Activated CD4-positive, alpha-beta T cell treated with anti-CD3 and anti-CD28 coated beads, Interleukin-2, amount 50 U/mL, for 4 hours (primary cell): ENCODE measurements at regions not wholly inside any gene's neighbourhood (a gene's known extent, or its start where the extent isn't known, plus 50 kb on each side); places are given as distances from the start of the nearest gene placed in this dataset.
"Not testable (repeated sequence)": the region's sequence is repeated elsewhere in the genome, so short reads cannot be mapped to it uniquely, and the experiment has no call there.

Experiments
- DNase-seq, 2 experiments: peaks; one replicate each; pipeline ENCODE4 v3.0.0-alpha.2; 2020

DNA sequence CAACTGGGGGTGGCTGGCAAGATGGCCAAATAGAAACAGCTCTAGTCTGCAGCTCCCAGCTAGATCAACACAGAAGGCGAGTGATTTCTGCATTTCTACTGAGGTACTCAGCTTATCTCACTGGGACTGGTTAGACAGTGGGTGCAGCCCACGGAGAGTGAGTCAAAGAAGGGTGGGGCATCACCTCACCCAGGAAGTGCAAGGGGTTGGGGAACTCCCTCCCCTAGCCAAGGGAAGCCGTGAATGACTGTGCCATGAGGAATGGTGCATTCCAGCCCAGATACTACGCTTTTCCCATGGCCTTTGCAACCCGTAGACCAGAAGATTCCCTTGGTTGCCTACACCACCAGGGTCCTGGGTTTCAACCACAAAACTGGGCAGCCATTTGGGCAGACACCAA lies 452.6 kb downstream of the NR4A2 start:
- not testable (repeated sequence) for DNase-seq

DNA sequence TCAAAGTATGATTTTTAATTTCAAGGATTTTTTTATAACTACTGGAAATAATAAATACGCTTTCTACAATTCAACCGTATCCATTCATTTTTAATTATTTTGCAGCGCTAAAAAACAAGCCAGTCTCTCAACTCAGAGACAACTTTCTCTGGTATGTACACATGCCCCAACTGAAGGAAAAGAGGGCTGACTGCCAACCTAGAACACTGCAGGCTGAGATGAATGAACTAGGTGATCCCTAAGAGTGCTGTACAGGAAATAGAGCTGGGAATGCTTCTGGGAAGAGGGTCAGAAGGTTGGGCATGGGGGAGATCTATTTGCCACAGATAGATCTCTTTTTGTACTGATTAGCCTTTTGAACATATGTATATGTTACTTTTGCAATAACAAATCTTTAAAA lies 460.1 kb downstream of the NR4A2 start:
- no peak for DNase-seq

DNA sequence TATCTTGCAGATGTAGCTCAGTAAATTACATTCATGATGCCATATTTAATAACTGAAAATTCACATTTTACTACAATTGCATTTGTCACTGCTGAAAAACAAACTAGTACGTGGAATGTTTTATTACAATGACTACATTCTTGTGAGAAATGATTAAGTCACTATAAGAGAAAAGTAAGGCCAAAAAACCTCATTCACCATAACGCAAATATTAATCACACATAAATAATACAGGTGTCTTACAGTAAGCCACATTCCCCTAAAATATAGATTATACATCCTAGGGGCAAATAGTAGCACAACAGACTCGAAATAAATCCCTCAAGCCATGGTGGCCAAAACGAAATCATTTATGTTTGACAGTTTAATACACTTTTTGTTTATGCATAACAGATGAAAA lies 460.6 kb downstream of the NR4A2 start:
- DNase-seq = no peak

DNA sequence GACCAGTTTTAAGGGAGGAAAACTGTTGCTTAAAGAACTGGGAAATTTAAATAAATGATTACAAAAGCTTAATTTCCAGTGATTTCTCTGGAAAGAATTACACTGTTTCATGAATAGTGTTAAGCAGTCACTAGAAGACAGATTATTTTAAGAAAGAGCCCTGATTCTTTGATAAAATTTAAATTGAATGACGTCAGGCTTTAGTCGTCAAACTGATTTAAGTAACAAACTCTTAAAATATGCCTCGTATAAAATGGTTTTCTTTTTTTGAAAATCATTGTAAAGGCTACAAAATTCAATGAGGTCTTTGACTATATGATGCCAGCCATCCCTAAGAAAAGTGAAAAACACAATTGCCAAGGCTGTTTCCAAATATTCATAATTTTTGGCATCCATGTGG lies 465.0 kb downstream of the NR4A2 start:
- DNase-seq = no peak

DNA sequence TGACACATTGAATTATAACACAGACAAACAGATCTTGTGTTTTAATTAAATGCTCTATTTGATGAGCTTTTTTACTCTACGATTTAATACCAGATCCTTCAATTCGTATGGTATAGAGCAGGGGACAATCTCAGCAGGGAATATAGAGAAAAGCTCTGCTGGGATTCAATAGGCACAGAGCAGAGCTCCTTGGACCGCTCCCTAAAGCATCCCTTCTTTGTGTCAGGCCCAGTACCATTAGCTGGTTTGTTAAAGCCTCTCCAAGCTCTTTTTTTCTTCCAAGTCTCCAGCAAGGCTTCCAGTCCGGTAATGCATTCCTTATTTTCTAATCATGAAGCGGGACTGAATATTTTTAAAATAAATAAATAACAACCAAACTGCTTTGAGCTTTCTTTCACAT lies 466.0 kb downstream of the NR4A2 start:
- DNase-seq = no peak

DNA sequence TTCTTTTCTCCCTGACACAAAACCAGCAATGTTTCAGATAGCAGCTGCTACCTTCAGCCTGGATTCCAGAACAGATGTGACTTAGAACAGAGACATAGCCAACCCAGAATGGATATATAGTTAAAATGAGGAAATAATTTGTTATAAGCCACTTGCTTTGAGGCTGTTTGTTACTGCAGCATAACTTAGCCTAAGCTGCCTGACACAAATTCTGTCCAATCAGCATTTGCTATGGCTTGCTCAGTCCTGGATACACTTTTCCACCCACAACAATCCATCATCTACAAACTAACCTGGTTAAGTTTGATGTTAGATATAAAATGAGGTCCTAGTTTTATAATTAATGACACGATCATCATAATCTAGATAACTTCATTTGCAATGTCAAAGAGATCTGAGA lies 480.4 kb downstream of the NR4A2 start:
- no peak for DNase-seq

DNA sequence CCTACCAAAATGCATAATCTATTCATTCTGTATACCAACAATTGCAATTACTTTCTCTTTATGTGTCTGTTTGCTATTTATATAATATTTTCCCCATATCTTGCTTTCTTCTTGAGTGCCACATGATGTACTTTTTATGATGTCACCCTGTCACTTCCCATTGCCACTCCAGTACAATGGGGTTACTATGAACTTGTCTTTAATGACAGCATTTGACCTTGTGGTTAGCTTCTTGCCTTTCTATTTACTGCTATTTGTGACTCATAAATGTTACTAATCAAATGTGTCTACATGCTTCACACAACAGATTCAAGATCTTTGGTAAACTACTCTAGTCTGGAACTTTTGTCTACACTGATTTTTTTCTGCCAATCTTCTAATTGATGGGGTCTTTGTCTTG lies 486.3 kb downstream of the NR4A2 start:
- no peak for DNase-seq

DNA sequence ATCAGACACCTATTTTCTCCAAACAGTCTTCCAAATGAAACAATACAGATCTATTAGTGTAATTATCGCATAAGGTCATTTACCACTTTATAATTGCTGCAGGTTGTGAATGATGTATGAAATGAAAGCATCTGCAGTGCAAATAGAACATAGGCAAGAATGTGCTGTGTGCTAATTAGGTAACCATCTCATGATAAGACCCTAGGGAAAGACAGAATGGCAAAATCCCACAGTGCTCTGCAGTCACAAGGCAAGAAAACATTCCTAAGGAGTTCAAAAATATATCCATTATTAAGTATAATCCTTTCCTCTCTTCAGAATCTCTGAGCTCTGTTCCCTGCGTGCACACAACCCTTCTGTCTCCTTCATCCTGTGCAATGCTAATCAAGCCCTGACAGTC lies 488.1 kb downstream of the NR4A2 start:
- DNase-seq = no peak

DNA sequence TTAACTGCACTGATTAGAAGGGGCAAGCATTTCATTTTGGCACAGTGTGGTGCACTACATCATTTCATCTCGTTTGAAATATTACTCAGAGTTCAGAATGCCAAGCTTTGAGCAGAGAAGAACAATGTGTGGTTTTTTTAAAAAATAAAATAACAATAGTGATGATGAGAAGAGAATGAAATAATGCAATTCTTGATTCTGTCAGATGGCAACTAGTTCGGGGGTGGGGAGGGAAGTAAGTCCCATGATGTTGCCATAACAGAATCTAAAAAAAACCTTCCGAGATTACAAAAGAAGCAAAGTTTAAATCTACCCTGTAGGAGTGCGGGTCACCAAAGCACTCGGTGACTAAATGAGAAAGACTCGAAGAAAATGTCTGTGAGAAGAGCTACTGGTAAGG lies 490.4 kb downstream of the NR4A2 start:
- no peak for DNase-seq

DNA sequence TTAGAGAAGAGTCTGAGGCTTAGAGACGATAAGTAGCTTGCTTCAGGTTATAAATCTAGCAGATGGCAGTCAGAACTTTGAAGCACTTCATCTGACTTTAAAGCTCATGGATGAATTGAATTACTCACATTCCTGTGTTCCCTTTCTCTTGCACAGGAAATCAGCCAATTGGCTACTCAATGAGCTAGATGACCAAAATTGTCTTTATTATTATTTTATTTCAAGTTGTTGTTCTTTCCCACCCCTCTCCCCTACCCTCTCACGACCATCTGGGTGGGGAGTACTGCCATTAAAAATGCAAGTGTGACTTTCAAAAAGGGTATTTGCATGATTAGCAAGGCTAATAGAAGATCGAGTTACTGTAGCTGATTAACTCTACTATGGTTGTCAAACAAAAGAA lies 491.1 kb downstream of the NR4A2 start:
- DNase-seq = no peak

DNA sequence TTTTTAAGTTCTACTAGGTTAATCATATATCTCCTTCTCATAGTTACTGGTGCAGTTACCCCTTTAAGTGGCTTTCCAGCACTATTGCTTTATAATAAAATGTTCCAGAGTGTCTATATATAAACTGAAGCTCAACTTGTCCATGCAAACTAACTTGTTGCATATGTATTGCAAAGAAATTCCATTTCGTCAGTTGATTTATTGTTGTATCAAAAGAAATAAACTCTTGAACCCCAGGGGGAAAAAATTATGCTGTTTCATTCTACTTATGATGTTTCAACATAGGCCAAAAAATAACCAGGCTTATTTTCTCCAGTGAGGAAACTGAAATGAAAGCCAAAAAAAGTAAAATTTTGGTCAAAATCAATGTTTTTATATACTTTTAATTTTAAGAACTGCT lies 491.9 kb downstream of the NR4A2 start:
- no peak for DNase-seq

DNA sequence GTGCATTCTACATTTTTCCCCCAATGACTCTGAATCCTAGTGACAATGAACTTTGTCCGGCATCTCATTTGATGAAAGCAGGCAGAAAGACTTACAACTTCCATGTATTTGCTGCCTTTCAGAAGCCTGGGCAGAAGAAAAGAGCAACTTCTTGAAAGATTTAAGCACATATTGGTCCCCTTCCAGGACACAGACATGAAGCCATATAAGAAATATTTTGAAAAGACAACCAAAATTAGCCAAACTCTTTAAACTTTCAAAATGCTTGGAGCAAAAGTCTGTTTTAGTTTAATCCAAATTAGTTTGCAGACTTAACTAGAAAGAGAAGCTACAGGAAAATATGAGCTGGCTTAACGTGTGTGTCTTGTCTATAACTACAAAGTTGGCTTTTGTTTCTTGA lies 492.5 kb downstream of the NR4A2 start:
- no peak for DNase-seq

DNA sequence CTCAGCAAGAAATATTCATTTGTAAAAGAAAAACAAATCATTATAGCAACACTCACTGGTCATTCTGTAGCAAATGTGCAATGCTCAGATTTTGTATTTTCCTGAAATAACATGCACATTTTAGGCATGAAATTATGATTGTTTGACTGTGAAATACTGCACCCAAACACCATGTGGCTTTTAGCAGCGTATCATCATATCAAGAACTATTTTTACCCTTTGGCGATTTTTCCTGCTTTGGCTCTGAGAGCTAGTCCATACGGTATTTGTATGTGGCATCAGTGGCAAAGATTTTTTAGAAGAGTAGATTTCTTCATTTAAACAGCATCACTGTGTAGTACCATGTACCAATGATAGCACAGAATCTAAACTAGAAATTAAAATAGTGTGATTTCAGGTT lies 493.1 kb downstream of the NR4A2 start:
- no peak for DNase-seq

DNA sequence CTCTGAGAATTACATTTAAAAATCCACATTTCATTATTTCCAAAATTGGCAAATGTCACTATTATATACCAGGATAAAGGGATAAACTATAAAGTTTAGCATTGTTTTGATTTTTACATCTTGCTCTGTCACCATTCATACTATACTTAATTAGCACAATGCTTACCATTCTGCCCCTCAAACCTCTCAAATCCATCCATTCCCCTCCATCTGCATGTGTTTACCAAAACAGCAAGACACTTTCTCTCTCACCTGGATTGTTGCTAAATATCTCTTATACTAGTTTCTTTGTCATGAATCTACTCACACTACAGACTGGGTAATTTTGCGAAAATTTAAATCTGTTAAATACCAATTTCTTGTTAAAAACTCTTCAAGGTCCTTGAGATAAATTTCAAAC lies 496.1 kb downstream of the NR4A2 start:
- DNase-seq = no peak

DNA sequence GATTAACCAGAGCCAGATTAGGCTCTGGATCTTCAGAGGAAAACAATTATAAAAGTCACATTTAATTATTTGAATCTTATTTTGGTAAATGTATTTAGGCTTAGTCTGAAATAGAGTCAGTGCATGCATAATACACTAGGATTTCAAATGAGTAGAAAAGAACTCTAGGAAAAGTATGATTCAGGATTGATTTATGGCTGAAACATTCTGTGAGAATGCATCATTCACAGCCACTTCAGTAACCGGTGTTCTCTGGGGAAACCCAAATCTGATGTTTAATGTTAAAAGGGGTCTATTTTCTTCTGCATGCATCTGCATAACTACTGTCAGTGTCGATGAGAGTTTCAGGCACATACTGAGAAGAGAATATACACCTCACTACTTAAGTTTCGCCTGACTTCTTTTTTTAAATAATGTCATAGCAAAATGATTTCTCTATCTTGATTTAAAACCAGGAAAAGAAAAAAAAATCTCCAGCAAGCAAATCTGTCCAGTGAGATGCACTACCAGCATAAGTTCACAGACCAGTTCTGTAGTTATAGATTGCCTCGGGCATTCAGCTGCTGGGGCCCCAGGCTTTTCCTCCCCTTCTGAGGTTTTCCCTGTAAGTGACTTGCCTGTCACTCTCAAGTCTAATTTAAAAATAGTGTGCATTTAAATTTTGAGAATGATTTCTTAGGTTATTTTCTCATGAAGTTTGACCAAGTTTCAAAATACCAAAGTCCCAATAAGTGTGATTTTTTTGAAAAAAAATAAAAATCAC lies 501.5 kb downstream of the NR4A2 start:
- no peak for DNase-seq

DNA sequence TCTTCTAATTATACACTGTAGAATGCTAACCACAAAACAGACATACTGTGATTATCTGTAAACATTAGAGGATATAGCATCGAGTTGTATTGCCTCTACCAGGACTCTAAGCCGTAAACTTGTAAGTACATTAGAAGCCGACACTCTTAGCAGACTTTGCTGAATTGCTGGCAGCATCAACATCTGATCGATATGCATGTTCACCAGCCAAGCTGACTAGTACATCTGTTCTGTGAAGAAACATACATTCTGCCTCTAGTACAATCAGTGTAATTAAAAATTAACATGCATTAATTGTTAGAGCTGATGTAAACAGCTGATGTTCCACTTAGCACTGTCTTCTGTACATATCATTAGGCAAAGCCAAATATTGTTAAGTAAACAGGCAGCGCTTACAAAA lies 502.2 kb downstream of the NR4A2 start:
- no peak for DNase-seq

DNA sequence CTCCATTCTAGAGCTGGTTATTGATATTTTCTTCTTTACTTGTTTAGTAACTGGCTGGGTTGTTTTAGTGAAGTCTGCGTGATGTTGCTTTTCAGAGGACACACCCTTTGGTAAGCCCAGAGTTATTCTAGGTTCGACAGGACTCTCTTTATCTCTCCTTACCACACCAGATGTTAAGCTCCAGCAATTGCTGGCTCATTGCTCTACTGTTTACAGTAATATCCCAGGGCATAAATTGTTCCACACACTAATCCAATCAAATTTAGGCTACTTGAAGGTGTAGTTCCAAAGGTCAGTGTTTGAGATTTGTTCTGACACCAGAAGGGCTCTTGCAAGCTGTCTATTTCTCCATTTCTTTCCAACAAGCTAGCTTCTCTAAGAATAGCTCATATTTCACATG lies 506.6 kb downstream of the NR4A2 start:
- DNase-seq = no peak

DNA sequence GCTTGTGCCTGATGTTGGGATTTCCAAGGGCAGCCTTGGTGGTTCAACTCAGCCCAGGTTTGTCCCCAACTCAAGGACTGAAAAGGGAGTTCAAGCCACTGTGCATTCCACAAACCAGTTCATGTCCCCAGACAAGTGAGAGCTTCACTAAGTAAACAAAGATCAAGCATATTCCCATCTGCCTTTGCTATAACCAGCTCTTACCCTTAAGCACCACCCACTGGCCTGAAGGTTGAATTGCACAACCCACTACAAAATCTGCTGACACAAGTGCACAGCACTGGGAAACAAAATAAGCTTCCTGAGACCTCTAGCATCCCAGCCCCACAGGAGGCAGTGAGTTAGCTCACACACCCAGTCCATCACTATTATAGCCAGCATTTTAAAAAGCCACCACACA lies 516.7 kb downstream of the NR4A2 start:
- no peak for DNase-seq

DNA sequence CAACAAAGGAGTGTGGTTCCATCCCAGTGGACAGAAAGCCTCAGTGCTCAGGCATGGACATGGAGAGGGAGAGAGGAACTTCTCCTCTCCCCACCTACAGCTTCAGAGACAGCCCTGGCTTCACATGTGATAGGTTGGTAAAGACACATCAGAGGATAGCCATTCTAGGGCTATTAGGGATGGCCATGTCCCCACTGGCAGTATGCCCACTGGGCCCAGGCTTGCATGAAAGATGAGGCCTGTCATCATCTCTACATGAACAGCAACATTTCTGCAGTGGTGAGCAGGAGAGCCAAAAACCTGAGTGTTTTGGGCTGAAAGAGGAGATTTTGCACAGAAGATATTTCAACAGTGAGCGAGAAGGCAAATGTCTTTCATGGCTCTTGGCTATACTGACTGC lies 517.2 kb downstream of the NR4A2 start:
- no peak for DNase-seq

DNA sequence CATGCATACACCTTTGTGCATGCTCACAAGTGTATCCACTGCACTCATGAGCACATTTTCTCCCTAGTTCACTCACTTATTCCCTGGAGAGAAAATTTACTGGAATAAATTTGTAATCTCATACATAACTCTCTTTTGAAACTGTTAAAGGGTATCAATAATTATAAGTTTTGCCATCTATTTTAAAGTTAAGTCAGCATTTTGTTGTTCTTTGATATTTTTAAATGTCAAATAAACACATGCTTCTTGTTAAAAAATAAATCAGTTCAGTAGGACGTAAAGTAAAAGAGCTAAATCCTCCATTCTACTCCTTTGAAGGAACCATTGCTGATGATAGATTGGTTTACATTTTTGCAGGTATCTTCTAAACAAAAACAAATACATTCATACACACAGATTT lies 522.1 kb downstream of the NR4A2 start:
- DNase-seq = no peak

DNA sequence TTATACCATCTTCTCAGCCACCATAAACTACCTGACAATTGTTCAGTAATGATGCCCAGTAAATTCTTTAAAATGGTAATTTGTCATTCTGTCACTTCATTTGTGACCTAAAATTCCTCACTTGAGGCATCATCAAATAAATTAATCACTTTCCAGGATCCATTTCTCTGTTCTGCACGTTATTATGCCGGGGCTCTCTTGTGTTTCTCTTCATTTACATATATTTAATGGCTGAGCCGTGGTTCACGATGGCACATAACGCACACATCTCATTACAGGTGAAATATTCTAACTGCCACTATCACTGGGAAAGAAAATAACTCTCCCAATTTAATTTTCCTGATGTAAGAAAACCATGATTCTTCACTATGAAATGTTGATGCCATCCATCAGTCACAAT lies 529.6 kb downstream of the NR4A2 start:
- no peak for DNase-seq

DNA sequence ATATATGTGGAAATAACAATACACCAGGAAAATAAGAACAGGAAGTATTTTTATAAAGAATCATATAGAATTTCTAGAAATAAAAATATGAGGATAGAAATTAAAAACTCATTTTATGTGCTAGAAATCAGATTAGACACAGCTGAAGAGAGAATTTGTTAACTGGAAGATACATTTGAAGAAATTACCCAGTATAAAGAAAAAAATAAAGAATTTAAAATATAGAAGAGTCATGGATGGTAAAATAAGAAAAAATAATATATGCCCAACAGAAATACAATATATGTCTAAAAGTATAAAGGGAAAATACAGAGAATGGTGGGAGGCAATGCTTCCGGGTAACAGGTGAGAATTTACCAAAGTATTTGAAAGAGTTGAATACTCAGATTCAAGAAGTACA lies 539.9 kb downstream of the NR4A2 start:
- DNase-seq = no peak

DNA sequence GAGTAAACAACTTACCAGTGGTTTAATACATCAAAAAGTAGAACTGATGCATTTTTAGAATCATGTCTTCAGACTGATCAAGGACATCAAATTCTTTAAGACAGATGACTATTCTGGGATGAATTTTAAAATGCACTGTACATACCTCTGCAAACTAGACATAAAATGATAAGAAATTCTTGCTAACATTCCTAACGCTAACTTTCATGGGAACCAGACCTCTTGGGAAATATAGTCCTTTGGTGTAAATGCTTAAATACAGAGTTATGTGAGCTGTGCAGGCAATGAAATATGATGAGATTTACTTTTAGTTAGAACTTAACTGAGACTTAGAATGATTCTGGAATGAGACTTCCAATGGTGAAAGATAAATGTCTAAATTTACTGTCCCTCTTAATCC lies 562.0 kb downstream of the NR4A2 start:
- no peak for DNase-seq

DNA sequence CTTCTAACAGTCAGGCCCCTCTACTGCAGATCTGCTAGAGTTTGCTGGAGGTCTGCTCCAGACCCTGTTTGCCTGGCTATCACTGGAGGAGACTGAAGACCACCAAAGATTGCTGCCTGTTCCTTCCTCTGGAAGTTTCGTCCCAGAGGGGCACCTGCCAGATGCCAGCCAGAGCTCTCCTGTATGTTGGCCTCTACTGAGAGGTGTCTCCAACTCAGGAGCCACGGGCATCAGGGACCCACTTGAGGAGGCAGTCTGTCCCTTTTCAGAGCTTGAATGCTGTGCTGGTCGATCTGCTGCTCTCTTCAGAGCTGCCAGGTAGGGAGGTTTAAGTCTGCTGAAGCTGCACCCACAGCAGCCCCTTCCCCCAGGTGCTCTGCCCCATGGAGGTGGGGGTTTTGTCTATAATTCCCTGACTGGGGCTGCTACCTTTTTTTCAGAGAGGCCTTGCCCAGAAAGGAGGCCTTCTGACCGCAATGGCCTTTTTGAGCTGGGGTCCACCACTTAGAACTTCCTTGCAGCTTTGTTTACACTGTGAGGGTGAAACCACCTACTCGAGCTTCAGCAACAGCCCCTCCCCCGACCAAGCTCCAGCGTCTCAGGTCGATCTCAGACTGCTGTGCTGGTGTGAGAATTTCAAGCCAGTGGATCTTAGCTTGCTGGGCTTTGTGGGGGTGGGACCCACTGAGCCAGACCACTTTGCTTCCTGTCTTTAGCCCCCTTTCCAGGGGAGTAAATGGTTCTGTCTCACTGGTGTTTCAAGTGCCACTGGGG lies 566.0 kb downstream of the NR4A2 start:
- no peak for DNase-seq

DNA sequence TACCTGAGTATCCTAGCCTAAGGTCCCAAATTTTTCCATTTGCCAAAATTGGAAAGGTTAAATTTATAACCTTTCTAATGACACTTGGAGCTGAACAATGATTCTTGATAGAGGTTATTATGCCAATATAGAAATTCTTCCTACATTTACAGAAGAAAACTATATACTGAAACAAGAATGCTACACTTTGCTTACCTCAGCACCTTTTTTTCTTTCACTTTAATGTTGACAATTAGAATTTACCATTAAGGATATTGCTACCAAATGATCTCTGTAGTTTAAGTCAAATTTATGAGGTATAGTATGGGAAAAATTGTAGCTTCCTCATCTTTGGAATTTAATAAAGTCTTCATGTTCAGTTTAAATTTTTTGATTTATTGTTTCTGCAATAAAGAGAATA lies 577.0 kb downstream of the NR4A2 start:
- DNase-seq = no peak
